H1 (cell line): ENCODE measurements at regions not wholly inside any gene's neighbourhood (a gene's known extent, or its start where the extent isn't known, plus 50 kb on each side); places are given as distances from the start of the nearest gene placed in this dataset.

Source experiments
- KDM1A ChIP-seq: fragments of 200-600, 300-600 bp; sonication (generic); IDR thresholded peaks from 2 replicates; pipeline ENCODE4 v1.7.1; 2016; ENCODE audit warnings: mild to moderate bottlenecking, low read length, borderline replicate concordance
- NANOG ChIP-seq: IDR thresholded peaks from 2 replicates; pipeline ENCODE4 v1.6.1; 2011; ENCODE audit warnings: low read length, low read depth, mild to moderate bottlenecking, inconsistent platforms; ENCODE audit not compliant: insufficient read depth, poor library complexity, severe bottlenecking
- SIX5 ChIP-seq: IDR thresholded peaks from 2 replicates; pipeline ENCODE4 v1.6.1; 2011; ENCODE audit warnings: mild to moderate bottlenecking, low read depth, low read length
- SRF ChIP-seq: IDR thresholded peaks from 2 replicates; pipeline ENCODE4 v1.6.1; 2011; ENCODE audit warnings: mild to moderate bottlenecking, low read depth, low read length, moderate library complexity
- TF ChIP-seq, protein P1 (sequence below), 3 experiments: IDR thresholded peaks; 1 replicate in 2 of 3; 2 replicates in 1 of 3; pipeline versions ENCODE4 v1.5.1 to v1.6.1; 2011; ENCODE audit warnings: low read length in 3 of 3, mild to moderate bottlenecking in 3 of 3, inconsistent platforms in 2 of 3, low read depth in 1 of 3, moderate library complexity in 1 of 3; ENCODE audit not compliant: insufficient read depth in 1 of 3; ENCODE audit errors: control extremely low read depth in 1 of 3

DNA sequence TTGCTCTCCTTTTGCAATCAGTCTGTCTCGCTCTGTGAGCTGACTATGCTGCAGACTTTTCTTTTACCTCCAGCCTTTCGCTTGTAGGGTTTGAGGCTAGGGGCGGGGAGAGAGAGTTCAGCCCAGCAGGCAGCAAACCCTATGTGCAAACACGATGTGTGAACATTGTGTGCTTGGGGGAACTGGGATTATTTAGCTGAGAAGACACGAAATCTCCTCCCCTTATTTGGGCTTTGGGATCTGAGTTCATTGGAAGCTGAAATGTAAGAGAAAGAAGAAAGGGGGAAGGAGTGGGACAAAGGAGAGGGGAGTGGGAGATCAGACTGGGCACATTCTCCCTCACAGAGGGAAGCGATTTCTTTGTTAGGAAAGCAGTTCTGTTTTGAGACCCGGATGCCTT is 189.6 kb upstream of the TNP1 start (continued):
- TF ChIP-seq, protein P1, sequence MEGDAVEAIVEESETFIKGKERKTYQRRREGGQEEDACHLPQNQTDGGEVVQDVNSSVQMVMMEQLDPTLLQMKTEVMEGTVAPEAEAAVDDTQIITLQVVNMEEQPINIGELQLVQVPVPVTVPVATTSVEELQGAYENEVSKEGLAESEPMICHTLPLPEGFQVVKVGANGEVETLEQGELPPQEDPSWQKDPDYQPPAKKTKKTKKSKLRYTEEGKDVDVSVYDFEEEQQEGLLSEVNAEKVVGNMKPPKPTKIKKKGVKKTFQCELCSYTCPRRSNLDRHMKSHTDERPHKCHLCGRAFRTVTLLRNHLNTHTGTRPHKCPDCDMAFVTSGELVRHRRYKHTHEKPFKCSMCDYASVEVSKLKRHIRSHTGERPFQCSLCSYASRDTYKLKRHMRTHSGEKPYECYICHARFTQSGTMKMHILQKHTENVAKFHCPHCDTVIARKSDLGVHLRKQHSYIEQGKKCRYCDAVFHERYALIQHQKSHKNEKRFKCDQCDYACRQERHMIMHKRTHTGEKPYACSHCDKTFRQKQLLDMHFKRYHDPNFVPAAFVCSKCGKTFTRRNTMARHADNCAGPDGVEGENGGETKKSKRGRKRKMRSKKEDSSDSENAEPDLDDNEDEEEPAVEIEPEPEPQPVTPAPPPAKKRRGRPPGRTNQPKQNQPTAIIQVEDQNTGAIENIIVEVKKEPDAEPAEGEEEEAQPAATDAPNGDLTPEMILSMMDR (IDR thresholded peaks at IDR 0.05; ENCODE audit: control extremely low read depth in 1 of 3, insufficient read depth in 1 of 3, low read depth in 1 of 3, low read length in 3 of 3), result no peak
- TF ChIP-seq SIX5, result no peak
- TF ChIP-seq SRF, result no peak
- TF ChIP-seq KDM1A, result no peak
- no peak for TF ChIP-seq NANOG
